Small intestine (tissue), 7 donors: ENCODE measurements at regions not wholly inside any gene's neighbourhood (a gene's known extent, or its start where the extent isn't known, plus 50 kb on each side); places are given as distances from the start of the nearest gene placed in this dataset.
"Not testable (repeated sequence)": the region's sequence is repeated elsewhere in the genome, so short reads cannot be mapped to it uniquely, and the experiment has no call there.

Source experiments
- DNase-seq, 2 donors: peaks; one replicate each; pipeline versions ENCODE4 v3.0.0 to v3.0.0-alpha.2; 2013
- FAIRE-seq: peaks from 2 replicates; lab custom pipeline; 2012; peaks lifted over from hg19 to GRCh38; lab: Jason Lieb, UNC
- H3K27ac ChIP-seq, 3 donors: one replicate each; pipeline ENCODE4 v1.5.1; 2013; ENCODE audit warnings: low read length in 2 of 3, mild to moderate bottlenecking in 2 of 3, control low read depth in 1 of 3, inconsistent platforms in 1 of 3, low read depth in 1 of 3, moderate library complexity in 1 of 3
- H3K27me3 ChIP-seq, 3 donors: one replicate each; pipeline ENCODE4 v1.6.1; 2013; ENCODE audit warnings: low read length in 3 of 3, inconsistent platforms in 1 of 3; ENCODE audit not compliant: control insufficient read depth in 3 of 3, insufficient read depth in 3 of 3
- H3K36me3 ChIP-seq, 3 donors: one replicate each; pipeline ENCODE4 v1.6.1; 2013; ENCODE audit warnings: low read length in 3 of 3, inconsistent platforms in 1 of 3, low read depth in 1 of 3, mild to moderate bottlenecking in 1 of 3, moderate library complexity in 1 of 3; ENCODE audit not compliant: control insufficient read depth in 3 of 3, insufficient read depth in 2 of 3
- H3K4me1 ChIP-seq, 3 donors: one replicate each; pipeline ENCODE4 v1.6.1; 2013; ENCODE audit warnings: low read length in 2 of 3, inconsistent platforms in 1 of 3, low read depth in 1 of 3, mild to moderate bottlenecking in 1 of 3, moderate library complexity in 1 of 3; ENCODE audit not compliant: control insufficient read depth in 3 of 3, insufficient read depth in 2 of 3
- H3K4me3 ChIP-seq, 3 donors: one replicate each; pipeline ENCODE4 v1.5.1; 2013; ENCODE audit warnings: low read length in 3 of 3, control low read depth in 1 of 3, inconsistent platforms in 1 of 3, low read depth in 1 of 3, mild to moderate bottlenecking in 1 of 3, moderate library complexity in 1 of 3
- H3K9me3 ChIP-seq, 2 donors: one replicate each; pipeline ENCODE4 v1.6.1; 2013; ENCODE audit warnings: low read depth in 1 of 2, low read length in 1 of 2; ENCODE audit not compliant: control insufficient read depth in 2 of 2, insufficient read depth in 1 of 2
- WGBS, 3 donors: extraction: QIAGEN DNeasy Blood & Tissue Kit; methylation state at CpG; one replicate each; pipeline ENCODE4 v1.1.7; 2013; 5-methylcytosine and 5-hydroxymethylcytosine counted together
- donor health status: healthy with polysubstance abuse.
- donor health status: control.
- donor health status: control.
- donor health status: Bipolar disorder and iron deficiency.
- donor health status: healthy.

GRCh38 chr6:126957721-126958120 lies 160.8 kb upstream of the RSPO3 start:
- H3K27ac ChIP-seq: no peak overlapping the region
- FAIRE-seq: no peak
- no peaks in the 10 kb centered on the region for H3K27me3 ChIP-seq
- no peaks in the 10 kb centered on the region for H3K9me3 ChIP-seq
- H3K4me1 ChIP-seq: no peaks in the 10 kb centered on the region
- H3K36me3 ChIP-seq: no peaks in the 10 kb centered on the region
- no peak overlapping the region for H3K4me3 ChIP-seq
- no peak for DNase-seq
- WGBS, 3 donors: 83 to 92% (median 92%) methylated on average over 3 of the region's 3 CpGs

GRCh38 chr6:126959765-126960164 lies 158.7 kb upstream of the RSPO3 start:
- no peaks in the 10 kb centered on the region for H3K4me1 ChIP-seq
- 31 to 62% (median 32%) methylated on average over 1 of the region's 1 CpG for WGBS, 3 donors
- H3K9me3 ChIP-seq: no peaks in the 10 kb centered on the region
- no peaks in the 10 kb centered on the region for H3K36me3 ChIP-seq
- H3K27ac ChIP-seq: no peak overlapping the region
- no peaks in the 10 kb centered on the region for H3K27me3 ChIP-seq
- DNase-seq (no peak), FAIRE-seq (no peak)
- H3K4me3 ChIP-seq: no peak overlapping the region

GRCh38 chr6:126963077-126963809 lies 155.2 kb upstream of the RSPO3 start:
- no peak overlapping the region for H3K27ac ChIP-seq
- WGBS, 3 donors: 74 to 83% (median 75%) methylated on average over 8 of the region's 8 CpGs
- no peaks in the 10 kb centered on the region for H3K36me3 ChIP-seq
- H3K27me3 ChIP-seq: no peaks in the 10 kb centered on the region
- no peak overlapping the region for H3K4me3 ChIP-seq
- DNase-seq: no peak
- FAIRE-seq: no peak
- H3K9me3 ChIP-seq: no peaks in the 10 kb centered on the region
- H3K4me1 ChIP-seq: no peaks in the 10 kb centered on the region

- no peak overlapping the region for H3K4me3 ChIP-seq
- no peak for DNase-seq
- no peaks in the 10 kb centered on the region for H3K36me3 ChIP-seq
- no peak overlapping the region for H3K27ac ChIP-seq
- FAIRE-seq: no peak
- H3K9me3 ChIP-seq: no peaks in the 10 kb centered on the region
- no peaks in the 10 kb centered on the region for H3K4me1 ChIP-seq
- no peaks in the 10 kb centered on the region for H3K27me3 ChIP-seq
- 46 to 62% (median 49%) methylated on average over 3 of the region's 3 CpGs for WGBS, 3 donors
Measured at GRCh38 chr6:126967296-126968005, 151.0 kb upstream of the RSPO3 start.

GRCh38 chr6:126976253-126976797 lies 142.1 kb upstream of the RSPO3 start:
- 53 to 64% (median 58%) methylated on average over 2 of the region's 2 CpGs for WGBS, 3 donors
- FAIRE-seq (no peak), DNase-seq (no peak)
- H3K4me3 ChIP-seq: no peak overlapping the region
- H3K4me1 ChIP-seq: no peaks in the 10 kb centered on the region
- no peaks in the 10 kb centered on the region for H3K27me3 ChIP-seq
- no peaks in the 10 kb centered on the region for H3K36me3 ChIP-seq
- H3K27ac ChIP-seq: no peak overlapping the region
- no peaks in the 10 kb centered on the region for H3K9me3 ChIP-seq

DNA sequence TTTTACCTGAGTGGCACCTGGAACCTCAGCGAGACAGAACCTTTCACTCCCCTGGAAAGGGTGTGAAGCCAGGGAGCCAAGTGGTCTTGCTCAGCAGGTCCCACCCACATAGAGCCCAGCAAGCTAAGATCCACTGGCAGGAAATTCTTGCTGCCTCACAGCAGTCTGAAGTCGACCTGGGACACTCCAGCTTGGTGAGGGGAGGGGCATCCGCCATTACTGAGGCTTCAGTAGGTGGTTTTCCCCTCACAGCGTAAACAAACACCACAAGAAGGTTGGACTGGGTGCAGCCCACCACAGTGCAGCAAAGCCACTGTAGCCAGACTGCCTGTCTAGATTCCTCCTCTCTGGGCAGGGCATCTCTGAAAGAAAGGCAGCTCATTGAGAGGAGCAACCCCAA lies 134.7 kb upstream of the RSPO3 start:
- no peaks in the 10 kb centered on the region for H3K4me1 ChIP-seq
- no peak overlapping the region for H3K27ac ChIP-seq
- DNase-seq: no peak
- 59 to 62% (median 60%) methylated on average over 4 of the region's 4 CpGs for WGBS, 3 donors
- no peak overlapping the region for H3K4me3 ChIP-seq
- no peaks in the 10 kb centered on the region for H3K27me3 ChIP-seq
- no peak for FAIRE-seq
- no peaks in the 10 kb centered on the region for H3K36me3 ChIP-seq
- H3K9me3 ChIP-seq: peaks cover 0 to 5% of the 10 kb centered on the region in 2 donors

DNA sequence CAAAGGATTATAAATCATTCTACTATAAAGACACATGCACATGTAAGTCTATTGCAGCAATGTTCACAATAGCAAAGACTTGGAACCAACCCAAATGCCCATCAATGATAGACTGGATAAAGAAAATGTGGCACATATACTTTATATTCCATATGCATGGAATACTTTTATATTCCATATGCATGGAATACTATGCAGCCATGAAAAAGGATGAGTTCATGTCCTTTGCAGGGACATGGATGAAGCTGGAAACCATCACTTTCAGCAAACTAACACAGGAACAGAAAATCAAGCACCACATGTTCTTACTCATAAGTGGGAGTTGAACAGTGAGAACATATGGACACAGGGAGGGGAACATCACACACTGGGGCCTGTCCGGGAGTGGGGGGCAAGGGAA lies 130.3 kb upstream of the RSPO3 start:
- not testable (repeated sequence) for H3K4me3 ChIP-seq, H3K27me3 ChIP-seq, H3K9me3 ChIP-seq, H3K27ac ChIP-seq, H3K36me3 ChIP-seq, DNase-seq, FAIRE-seq, H3K4me1 ChIP-seq
- WGBS, 3 donors: 89 to 100% (median 95%) methylated on average over 1 of the region's 1 CpG

DNA sequence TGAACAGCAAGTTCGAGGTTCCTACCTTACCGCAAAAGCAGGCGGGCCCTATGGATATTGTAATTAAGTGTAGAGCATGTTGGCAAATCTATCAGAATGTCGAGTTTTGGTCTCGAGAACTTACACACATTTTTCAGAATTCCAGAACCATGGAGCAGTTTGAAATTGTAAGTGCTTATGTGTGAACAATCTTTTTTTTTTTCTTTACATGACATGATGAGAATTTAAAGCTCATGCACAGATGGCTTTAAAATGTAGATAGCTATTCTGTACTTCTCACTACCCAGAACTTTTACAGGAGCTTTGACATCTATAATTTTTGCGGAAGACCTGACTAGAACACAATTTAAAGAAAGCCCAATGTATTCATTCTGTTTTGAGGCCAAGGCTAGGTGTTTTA lies 117.8 kb upstream of the RSPO3 start:
- no peak overlapping the region for H3K27ac ChIP-seq
- H3K4me3 ChIP-seq: no peak overlapping the region
- H3K27me3 ChIP-seq: no peaks in the 10 kb centered on the region
- H3K36me3 ChIP-seq: no peaks in the 10 kb centered on the region
- no peaks in the 10 kb centered on the region for H3K4me1 ChIP-seq
- DNase-seq (no peak), FAIRE-seq (no peak)
- 81 to 88% (median 84%) methylated on average over 6 of the region's 6 CpGs for WGBS, 3 donors
- H3K9me3 ChIP-seq: no peaks in the 10 kb centered on the region
